WERI-Rb-1 (cell line): ENCODE measurements at regions not wholly inside any gene's neighbourhood (a gene's known extent, or its start where the extent isn't known, plus 50 kb on each side); places are given as distances from the start of the nearest gene placed in this dataset.

Source experiments
- DNase-seq: peaks from one replicate; pipeline ENCODE4 v3.0.0-alpha.2; 2020
- H3K27ac ChIP-seq: fragments of 250-450 bp; sonication (Bioruptor Pico); 2 replicates; pipeline ENCODE4 v1.5.1; 2020; ENCODE audit warnings: mild to moderate bottlenecking, moderate library complexity
- H3K27me3 ChIP-seq: fragments of 250-450 bp; sonication (Bioruptor Pico); 2 replicates; pipeline ENCODE4 v1.5.1; 2021; ENCODE audit warnings: mild to moderate bottlenecking, low read depth, moderate library complexity; ENCODE audit not compliant: insufficient read depth, severe bottlenecking
- H3K36me3 ChIP-seq: fragments of 250-450 bp; sonication (Bioruptor Pico); 2 replicates; pipeline ENCODE4 v1.5.1; 2020; ENCODE audit warnings: mild to moderate bottlenecking, moderate library complexity
- H3K4me3 ChIP-seq: 2 replicates; pipeline ENCODE4 v1.5.1; 2011; ENCODE audit warnings: low read depth, mild to moderate bottlenecking, control low read depth, low read length
- H3K9me3 ChIP-seq: fragments of 250-450 bp; sonication (Bioruptor Pico); 2 replicates; pipeline ENCODE4 v1.5.1; 2021; ENCODE audit warnings: mild to moderate bottlenecking, moderate library complexity; ENCODE audit not compliant: severe bottlenecking
- TF ChIP-seq, protein P1 (sequence below): IDR thresholded peaks from 2 replicates; pipeline ENCODE4 v1.5.1; 2011; ENCODE audit warnings: low read depth, mild to moderate bottlenecking, control low read depth, inconsistent platforms, low read length

DNA sequence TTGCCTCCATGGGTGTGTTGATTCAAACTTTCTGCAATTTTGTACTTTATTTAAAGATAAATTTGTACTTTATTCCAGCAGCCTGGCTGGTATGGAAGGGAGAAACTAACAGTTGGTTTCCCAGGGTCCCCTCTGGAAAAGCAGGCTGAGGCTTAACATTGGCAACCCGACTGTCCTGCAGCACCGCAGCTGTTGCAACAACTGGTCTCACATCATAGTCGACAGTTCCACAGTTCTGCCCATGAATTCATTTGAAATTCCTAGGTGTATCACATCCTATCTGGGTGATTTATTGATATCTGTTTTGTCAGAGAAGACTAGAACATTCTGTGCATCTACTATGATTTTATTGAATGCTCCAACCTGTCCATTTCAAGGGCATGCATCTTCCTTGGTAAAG is 98.8 kb upstream of the GATB start:
- H3K4me3 ChIP-seq = no peak overlapping the region
- TF ChIP-seq, protein P1, sequence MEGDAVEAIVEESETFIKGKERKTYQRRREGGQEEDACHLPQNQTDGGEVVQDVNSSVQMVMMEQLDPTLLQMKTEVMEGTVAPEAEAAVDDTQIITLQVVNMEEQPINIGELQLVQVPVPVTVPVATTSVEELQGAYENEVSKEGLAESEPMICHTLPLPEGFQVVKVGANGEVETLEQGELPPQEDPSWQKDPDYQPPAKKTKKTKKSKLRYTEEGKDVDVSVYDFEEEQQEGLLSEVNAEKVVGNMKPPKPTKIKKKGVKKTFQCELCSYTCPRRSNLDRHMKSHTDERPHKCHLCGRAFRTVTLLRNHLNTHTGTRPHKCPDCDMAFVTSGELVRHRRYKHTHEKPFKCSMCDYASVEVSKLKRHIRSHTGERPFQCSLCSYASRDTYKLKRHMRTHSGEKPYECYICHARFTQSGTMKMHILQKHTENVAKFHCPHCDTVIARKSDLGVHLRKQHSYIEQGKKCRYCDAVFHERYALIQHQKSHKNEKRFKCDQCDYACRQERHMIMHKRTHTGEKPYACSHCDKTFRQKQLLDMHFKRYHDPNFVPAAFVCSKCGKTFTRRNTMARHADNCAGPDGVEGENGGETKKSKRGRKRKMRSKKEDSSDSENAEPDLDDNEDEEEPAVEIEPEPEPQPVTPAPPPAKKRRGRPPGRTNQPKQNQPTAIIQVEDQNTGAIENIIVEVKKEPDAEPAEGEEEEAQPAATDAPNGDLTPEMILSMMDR = no peak
- DNase-seq = no peak
- peaks cover 93% of the 10 kb centered on the region for H3K27me3 ChIP-seq
- peaks cover 3% of the 10 kb centered on the region for H3K9me3 ChIP-seq
- H3K36me3 ChIP-seq = no peaks in the 10 kb centered on the region
- H3K27ac ChIP-seq = no peak overlapping the region

DNA sequence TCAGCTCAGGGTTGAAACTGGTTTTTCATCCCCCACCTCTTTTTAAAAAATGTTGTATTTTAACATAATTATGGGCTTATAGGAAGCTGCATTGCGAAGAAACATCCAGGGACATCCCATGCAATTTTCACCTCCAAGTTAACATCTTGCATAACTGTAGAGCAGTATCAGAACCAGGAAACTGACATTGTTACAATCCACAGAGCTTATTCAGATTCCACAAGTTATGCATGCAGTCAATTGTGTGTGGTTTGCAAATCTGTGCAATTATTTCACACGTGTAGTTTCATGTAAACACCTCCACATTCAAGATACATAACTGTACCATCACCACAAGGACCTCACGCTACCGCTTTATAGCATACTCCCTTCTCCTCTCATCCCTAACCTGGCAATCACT is 97.5 kb upstream of the GATB start:
- TF ChIP-seq, protein P1 = no peak
- no peak for DNase-seq

DNA sequence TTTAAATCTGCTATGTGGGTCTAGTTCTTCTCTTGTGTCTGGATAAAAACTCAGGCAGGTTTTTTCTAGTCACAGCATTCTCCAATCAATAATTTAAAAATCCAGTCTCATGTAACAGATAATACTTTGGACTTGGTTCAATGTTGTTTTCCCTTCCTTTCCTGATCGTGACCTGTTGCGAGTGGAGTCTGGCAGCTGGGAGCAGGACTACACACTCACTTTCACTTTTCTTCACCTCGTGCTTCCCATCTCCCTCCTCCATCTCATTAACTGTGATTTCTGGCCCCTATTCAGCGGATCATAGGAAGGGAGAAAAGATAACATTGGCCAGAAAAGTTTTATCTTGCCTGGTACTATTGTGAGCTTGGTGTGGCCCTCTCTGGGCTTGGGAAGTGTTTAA is 96.6 kb upstream of the GATB start:
- TF ChIP-seq, protein P1 = no peak
- Histone ChIP-seq H3K27me3 (peaks cover 93% of the 10 kb centered on the region), H3K27ac (no peak overlapping the region), H3K9me3 (peaks cover under 1% of the 10 kb centered on the region), H3K36me3 (no peaks in the 10 kb centered on the region), H3K4me3 (no peak overlapping the region)
- DNase-seq = no peak

More for the DNA sequence above, 97.5 kb upstream of the GATB start:
- Histone ChIP-seq H3K27ac (no peak overlapping the region), H3K27me3 (peaks cover 91% of the 10 kb centered on the region), H3K4me3 (no peak overlapping the region), H3K9me3 (peaks cover 3% of the 10 kb centered on the region), H3K36me3 (no peaks in the 10 kb centered on the region)

DNA sequence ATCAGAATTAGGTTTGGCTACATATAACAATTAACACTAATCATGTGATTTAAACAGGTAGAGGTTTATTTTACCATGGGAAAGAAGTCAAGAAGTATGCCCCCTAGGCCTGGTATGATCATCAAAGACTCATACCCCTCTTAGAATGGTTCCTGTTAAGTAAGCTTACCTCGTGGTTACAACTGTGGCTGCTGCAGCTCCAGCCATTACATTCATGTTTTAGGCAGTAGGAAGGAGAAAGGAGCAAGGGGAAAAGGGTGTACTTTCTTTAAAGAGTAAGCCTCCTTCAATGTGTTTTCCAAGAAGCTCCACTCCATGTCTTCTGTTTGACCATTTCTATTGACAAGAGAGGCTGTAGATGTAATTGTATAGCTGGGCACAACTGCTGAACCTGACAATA is 94.9 kb upstream of the GATB start:
- TF ChIP-seq, protein P1 = no peak
- Histone ChIP-seq H3K4me3 (no peak overlapping the region), H3K27me3 (peaks cover 90% of the 10 kb centered on the region), H3K27ac (no peak overlapping the region), H3K36me3 (no peaks in the 10 kb centered on the region), H3K9me3 (no peaks in the 10 kb centered on the region)
- DNase-seq = no peak

DNA sequence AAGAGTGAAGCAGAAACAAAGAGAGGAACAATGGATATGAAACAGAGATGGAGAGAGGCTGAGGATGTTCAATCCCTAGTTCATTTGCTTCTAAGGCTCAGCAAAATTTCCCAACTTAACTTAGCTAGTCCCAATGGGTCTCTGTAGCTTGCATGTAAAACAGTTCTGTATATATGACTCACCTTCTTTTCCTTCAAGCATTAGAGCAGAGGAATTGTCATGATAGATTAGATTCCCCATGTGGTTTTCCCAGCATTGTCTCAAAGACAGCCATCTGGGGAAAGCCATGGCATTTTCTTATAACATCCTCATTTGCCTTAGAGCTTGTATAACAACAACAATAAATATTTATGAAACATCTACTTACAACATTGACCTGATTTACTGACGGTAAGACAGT is 93.9 kb upstream of the GATB start:
- DNase-seq = no peak
- TF ChIP-seq, protein P1 = no peak
- H3K36me3 ChIP-seq = no peaks in the 10 kb centered on the region
- no peak overlapping the region for H3K4me3 ChIP-seq
- peaks cover 86% of the 10 kb centered on the region for H3K27me3 ChIP-seq
- no peak overlapping the region for H3K27ac ChIP-seq
- no peaks in the 10 kb centered on the region for H3K9me3 ChIP-seq

DNA sequence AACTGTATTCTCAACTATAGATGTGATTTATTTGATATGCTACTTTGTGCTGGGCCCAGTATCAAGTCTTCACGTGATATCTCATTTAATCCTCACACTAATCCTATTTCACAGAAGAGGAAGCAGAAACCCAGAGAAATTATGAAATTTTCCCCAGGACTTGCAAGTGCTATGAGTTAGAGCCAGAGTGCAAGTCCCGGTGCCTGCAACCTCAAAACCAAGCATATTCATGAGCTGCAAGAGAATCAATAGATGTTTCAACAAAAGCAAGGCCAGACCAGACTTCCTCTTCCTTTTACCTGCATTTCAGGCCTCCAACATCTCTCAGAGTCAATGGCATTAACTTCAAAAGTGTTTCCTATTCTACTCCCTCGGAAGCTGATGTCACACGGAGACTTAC is 92.2 kb upstream of the GATB start:
- Histone ChIP-seq H3K9me3 (no peaks in the 10 kb centered on the region), H3K27ac (no peak overlapping the region), H3K4me3 (no peak overlapping the region), H3K36me3 (no peaks in the 10 kb centered on the region), H3K27me3 (peaks cover 85% of the 10 kb centered on the region)
- TF ChIP-seq, protein P1 = no peak
- DNase-seq = no peak
